ENCODE measurements at regions not wholly inside any gene's neighbourhood (a gene's known extent, or its start where the extent isn't known, plus 50 kb on each side); places are given as distances from the start of the nearest gene placed in this dataset.

GRCh38 chr11:95599959-95600586 is 189.5 kb downstream of the FAM76B start:
- no peak overlapping the region for H3K27ac Mint-ChIP-seq
- no peak overlapping the region for H3K4me3 Mint-ChIP-seq
- H3K27me3 Mint-ChIP-seq, result no peaks in the 10 kb centered on the region
- H3K4me1 Mint-ChIP-seq, result peaks cover 17% of the 10 kb centered on the region
- CTCF ChIA-PET, result interaction anchor here (1.0 kb wide), 1 partner anchor 369 kb away, joined by 3 read pairs; the partner anchor contains the start of gene SESN3
- peak; percentile 21 for DNase-seq
- H3K36me3 Mint-ChIP-seq, result peaks cover 1% of the 10 kb centered on the region
- peaks cover 5% of the 10 kb centered on the region for H3K9me3 Mint-ChIP-seq

GRCh38 chr11:95595973-95596489 is 193.6 kb downstream of the FAM76B start:
- Mint-ChIP-seq H3K27ac (no peak overlapping the region), H3K4me3 (no peak overlapping the region), H3K27me3 (no peaks in the 10 kb centered on the region), H3K36me3 (peaks cover 4% of the 10 kb centered on the region), H3K9me3 (peaks cover 5% of the 10 kb centered on the region), H3K4me1 (peaks cover 17% of the 10 kb centered on the region)
- no peak for DNase-seq
- CTCF ChIA-PET, result interaction anchor here (1.1 kb wide), 1 partner anchor 109 kb away, joined by 3 read pairs; no protein-coding TSS in a partner anchor

GRCh38 chr11:95595541-95595940 is 194.0 kb downstream of the FAM76B start:
- Mint-ChIP-seq H3K4me3 (no peak overlapping the region), H3K27ac (no peak overlapping the region), H3K9me3 (peaks cover 5% of the 10 kb centered on the region), H3K36me3 (peaks cover 4% of the 10 kb centered on the region), H3K27me3 (no peaks in the 10 kb centered on the region), H3K4me1 (peaks cover 13% of the 10 kb centered on the region)
- no peak for DNase-seq
- CTCF ChIA-PET, result interaction anchor here (1.1 to 1.2 kb wide), 2 partner anchors 48 to 110 kb away, joined by 3 read pairs; no protein-coding TSS in a partner anchor

DNA sequence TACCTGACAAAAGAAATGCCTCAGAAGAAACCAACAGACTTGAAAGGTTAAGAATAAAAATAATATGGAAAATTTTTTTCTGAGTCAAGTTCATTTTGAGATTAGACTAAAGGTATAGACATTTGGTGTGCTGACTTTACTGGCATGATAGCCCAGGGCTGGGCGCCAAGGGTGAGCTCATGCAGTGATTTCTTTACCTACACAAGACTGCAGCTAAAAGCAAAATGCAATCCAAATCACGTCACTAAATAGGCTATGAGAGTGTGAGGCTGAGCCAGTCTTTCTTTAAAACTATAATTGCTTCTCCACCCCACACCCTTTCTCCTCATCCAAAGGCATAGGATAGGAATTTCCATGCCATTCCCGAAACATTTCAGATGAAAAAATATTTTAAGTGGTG is 196.5 kb downstream of the FAM76B start:
- peaks cover 4% of the 10 kb centered on the region for H3K36me3 Mint-ChIP-seq
- H3K4me1 Mint-ChIP-seq, result no peaks in the 10 kb centered on the region
- no peak for DNase-seq
- H3K27me3 Mint-ChIP-seq, result no peaks in the 10 kb centered on the region
- H3K9me3 Mint-ChIP-seq, result peaks cover 5% of the 10 kb centered on the region
- H3K4me3 Mint-ChIP-seq, result no peak overlapping the region
- CTCF ChIA-PET, result no interaction called here
- no peak overlapping the region for H3K27ac Mint-ChIP-seq

- H3K4me3 Mint-ChIP-seq, result no peak overlapping the region
- peaks cover 5% of the 10 kb centered on the region for H3K9me3 Mint-ChIP-seq
- no peak for DNase-seq
- no peak overlapping the region for H3K27ac Mint-ChIP-seq
- H3K27me3 Mint-ChIP-seq, result no peaks in the 10 kb centered on the region
- peaks cover 4% of the 10 kb centered on the region for H3K36me3 Mint-ChIP-seq
- CTCF ChIA-PET, result no interaction called here
- H3K4me1 Mint-ChIP-seq, result no peaks in the 10 kb centered on the region
Observed at GRCh38 chr11:95592471-95592870, 197.1 kb downstream of the FAM76B start.

GRCh38 chr11:95589893-95590612 is 199.5 kb downstream of the FAM76B start:
- DNase-seq, result no peak
- CTCF ChIA-PET, result interaction anchor here (1.3 to 2.1 kb wide), 2 partner anchors 115 kb away, joined by 3 to 8 read pairs; no protein-coding TSS in a partner anchor
- H3K4me1 Mint-ChIP-seq, result peaks cover 2% of the 10 kb centered on the region
- no peak overlapping the region for H3K27ac Mint-ChIP-seq
- H3K9me3 Mint-ChIP-seq, result no peaks in the 10 kb centered on the region
- H3K4me3 Mint-ChIP-seq, result no peak overlapping the region
- no peaks in the 10 kb centered on the region for H3K27me3 Mint-ChIP-seq
- peaks cover 3% of the 10 kb centered on the region for H3K36me3 Mint-ChIP-seq

- no peak overlapping the region for H3K27ac Mint-ChIP-seq
- H3K9me3 Mint-ChIP-seq, result peaks cover 2% of the 10 kb centered on the region
- CTCF ChIA-PET, result interaction anchor here (1.3 kb wide), 1 partner anchor 116 kb away, joined by 3 read pairs; no protein-coding TSS in a partner anchor
- H3K27me3 Mint-ChIP-seq, result no peaks in the 10 kb centered on the region
- H3K36me3 Mint-ChIP-seq, result peaks cover 2% of the 10 kb centered on the region
- H3K4me3 Mint-ChIP-seq, result no peak overlapping the region
- H3K4me1 Mint-ChIP-seq, result peaks cover 5% of the 10 kb centered on the region
- DNase-seq, result no peak
Observed at GRCh38 chr11:95588821-95589220, 200.8 kb downstream of the FAM76B start.

DNA sequence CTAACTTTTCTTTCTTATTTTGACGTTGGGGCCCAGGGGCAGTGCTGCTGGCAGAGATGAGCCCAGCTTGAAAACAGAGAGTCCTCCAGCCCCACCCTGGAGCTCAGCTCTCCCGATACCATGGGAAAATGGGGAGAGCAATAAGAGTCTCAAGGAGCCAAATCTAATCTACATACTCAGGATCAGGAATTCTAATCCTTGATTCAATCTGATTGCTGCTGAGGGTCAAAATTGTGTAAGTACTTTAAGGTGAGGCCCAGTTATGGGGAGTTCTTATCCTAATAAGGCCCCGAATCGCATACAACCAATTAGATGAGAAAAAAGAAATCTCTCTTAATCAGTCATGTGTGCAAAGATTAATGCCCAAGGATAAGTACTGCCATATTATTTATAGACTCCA is 202.9 kb downstream of the FAM76B start:
- DNase-seq, result no peak
- CTCF ChIA-PET, result no interaction called here
- H3K4me3 Mint-ChIP-seq, result no peak overlapping the region
- H3K27me3 Mint-ChIP-seq, result no peaks in the 10 kb centered on the region
- H3K9me3 Mint-ChIP-seq, result peaks cover 3% of the 10 kb centered on the region
- no peak overlapping the region for H3K27ac Mint-ChIP-seq
- peaks cover 3% of the 10 kb centered on the region for H3K36me3 Mint-ChIP-seq
- H3K4me1 Mint-ChIP-seq, result peaks cover 5% of the 10 kb centered on the region

GRCh38 chr11:95586155-95586554 is 203.4 kb downstream of the FAM76B start:
- CTCF ChIA-PET, result interaction anchor here (2.6 kb wide), 1 partner anchor 119 kb away, joined by 7 read pairs; no protein-coding TSS in a partner anchor
- H3K4me1 Mint-ChIP-seq, result peaks cover 5% of the 10 kb centered on the region
- H3K36me3 Mint-ChIP-seq, result peaks cover 3% of the 10 kb centered on the region
- H3K4me3 Mint-ChIP-seq, result no peak overlapping the region
- DNase-seq, result no peak
- no peaks in the 10 kb centered on the region for H3K27me3 Mint-ChIP-seq
- H3K9me3 Mint-ChIP-seq, result peaks cover 3% of the 10 kb centered on the region
- H3K27ac Mint-ChIP-seq, result no peak overlapping the region

DNA sequence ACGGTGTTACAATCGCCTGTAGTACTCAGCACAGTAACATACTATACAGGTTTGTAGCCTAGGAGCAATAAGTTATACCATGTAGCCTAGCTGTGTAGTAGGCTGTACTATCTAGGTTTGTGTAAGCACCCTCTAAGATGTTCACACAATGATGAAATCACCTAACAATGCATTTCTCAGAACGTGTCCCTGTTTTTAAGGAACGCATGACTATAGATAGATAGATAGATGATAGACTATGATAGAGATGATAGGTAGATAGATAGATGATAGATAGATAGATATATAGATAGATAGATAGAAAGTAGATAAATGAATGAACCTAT is 203.9 kb downstream of the FAM76B start:
- H3K27ac Mint-ChIP-seq, result no peak overlapping the region
- H3K4me1 Mint-ChIP-seq, result peaks cover 5% of the 10 kb centered on the region
- DNase-seq, result no peak
- H3K27me3 Mint-ChIP-seq, result no peaks in the 10 kb centered on the region
- CTCF ChIA-PET, result interaction anchor here (2.6 kb wide), 1 partner anchor 120 kb away, joined by 7 read pairs; no protein-coding TSS in a partner anchor
- H3K9me3 Mint-ChIP-seq, result peaks cover 3% of the 10 kb centered on the region
- H3K4me3 Mint-ChIP-seq, result no peak overlapping the region
- H3K36me3 Mint-ChIP-seq, result peaks cover 3% of the 10 kb centered on the region

- H3K27ac Mint-ChIP-seq, result no peak overlapping the region
Observed at GRCh38 chr11:95585069-95585751, 204.4 kb downstream of the FAM76B start.

GRCh38 chr11:95584589-95584988 is 205.0 kb downstream of the FAM76B start:
- peaks cover 5% of the 10 kb centered on the region for H3K36me3 Mint-ChIP-seq
- no peak overlapping the region for H3K27ac Mint-ChIP-seq
- CTCF ChIA-PET, result interaction anchor here (0.8 to 2.6 kb wide), 2 partner anchors 103 to 121 kb away, joined by 3 to 7 read pairs; no protein-coding TSS in a partner anchor
- no peak overlapping the region for H3K4me3 Mint-ChIP-seq
- no peaks in the 10 kb centered on the region for H3K27me3 Mint-ChIP-seq
- H3K9me3 Mint-ChIP-seq, result peaks cover 6% of the 10 kb centered on the region
- no peak for DNase-seq
- peaks cover 5% of the 10 kb centered on the region for H3K4me1 Mint-ChIP-seq

More at GRCh38 chr11:95585069-95585751, 204.4 kb downstream of the FAM76B start:
- DNase-seq, result no peak
- no peak overlapping the region for H3K4me3 Mint-ChIP-seq
- CTCF ChIA-PET, result interaction anchor here (0.8 to 2.6 kb wide), 2 partner anchors 103 to 120 kb away, joined by 3 to 7 read pairs; no protein-coding TSS in a partner anchor
- peaks cover 5% of the 10 kb centered on the region for H3K4me1 Mint-ChIP-seq
- H3K36me3 Mint-ChIP-seq, result peaks cover 3% of the 10 kb centered on the region
- H3K27me3 Mint-ChIP-seq, result no peaks in the 10 kb centered on the region
- peaks cover 6% of the 10 kb centered on the region for H3K9me3 Mint-ChIP-seq

DNA sequence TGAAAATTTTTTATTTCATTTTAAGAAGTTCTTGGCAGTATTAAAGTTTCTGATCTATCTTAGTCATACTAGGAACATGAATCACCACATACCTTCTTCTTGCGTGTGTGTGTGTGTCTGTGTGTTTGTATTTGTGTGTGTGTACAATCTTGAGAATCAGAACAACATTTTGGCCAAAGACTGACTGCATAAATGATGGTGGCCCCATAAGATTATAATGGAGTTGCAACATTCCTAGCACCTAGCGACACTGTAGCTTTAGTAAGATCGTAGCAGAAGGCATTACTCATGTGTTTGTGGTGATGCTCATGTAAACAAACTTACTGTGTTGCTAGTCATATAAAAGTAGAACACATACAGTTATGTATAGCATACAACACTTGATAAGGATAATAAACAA is 205.4 kb downstream of the FAM76B start:
- CTCF ChIA-PET, result interaction anchor here (2.6 kb wide), 1 partner anchor 121 kb away, joined by 7 read pairs; no protein-coding TSS in a partner anchor
- peaks cover 5% of the 10 kb centered on the region for H3K4me1 Mint-ChIP-seq
- H3K27me3 Mint-ChIP-seq, result no peaks in the 10 kb centered on the region
- H3K4me3 Mint-ChIP-seq, result no peak overlapping the region
- no peak for DNase-seq
- peaks cover 6% of the 10 kb centered on the region for H3K9me3 Mint-ChIP-seq
- no peak overlapping the region for H3K27ac Mint-ChIP-seq
- H3K36me3 Mint-ChIP-seq, result peaks cover 7% of the 10 kb centered on the region

All from activated naive CD4-positive, alpha-beta T cell treated with anti-CD3 and anti-CD28 coated beads, Interleukin-2, amount 10 ng/mL, durations not matched to agents 7 days and 5 days (primary cell).